ENCODE measurements at regions not wholly inside any gene's neighbourhood (a gene's known extent, or its start where the extent isn't known, plus 50 kb on each side); places are given as distances from the start of the nearest gene placed in this dataset.
A peak's percentile ranks its signal among the peaks of the same experiment; 100 is the strongest.

DNA sequence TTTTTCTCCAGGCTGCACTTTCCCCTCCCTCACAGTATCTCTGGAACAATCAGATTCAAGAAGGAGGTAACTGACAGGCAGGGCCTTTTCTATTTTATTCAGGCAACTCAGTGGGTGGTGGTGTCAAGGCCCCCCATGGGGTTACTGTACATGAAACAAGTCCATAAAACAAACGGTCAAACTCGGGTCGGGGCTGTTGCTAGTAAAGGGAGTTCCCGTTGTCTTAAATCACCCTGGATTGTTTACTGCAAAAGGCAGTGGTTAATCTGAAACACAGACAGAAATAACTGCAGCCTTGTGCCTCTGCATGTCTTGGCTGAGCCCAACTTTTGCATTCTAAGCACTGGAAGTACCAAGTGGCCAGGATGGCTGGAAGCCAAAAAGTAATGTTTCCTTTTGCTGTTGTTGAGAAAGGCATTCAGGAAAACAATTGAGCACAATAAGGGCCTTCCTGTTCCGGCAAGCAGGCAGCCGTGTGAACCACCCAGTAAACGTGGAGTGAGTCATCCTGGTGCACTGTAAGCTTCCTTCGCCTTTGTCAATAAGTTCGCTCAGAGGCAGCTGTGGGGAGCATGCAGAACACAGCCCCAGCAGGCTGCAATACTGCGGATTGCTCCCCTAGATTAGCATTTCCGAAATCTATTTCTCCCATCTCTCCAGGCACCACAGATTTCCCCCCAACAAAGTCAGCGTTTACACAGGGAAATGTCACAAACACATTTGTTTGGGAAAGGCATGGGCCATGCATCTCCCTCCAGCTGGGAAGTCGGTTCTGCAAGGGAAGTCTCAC, 149.6 kb downstream of the IRS1 start:
- ChIA-PET CTCF (no interaction called here), POLR2A (no interaction called here)
- Mint-ChIP-seq H3K27ac (peak overlapping the region in 5 of 8 donors; percentile 18 to 85 (median 66)), H3K9me3 (peaks cover 0 to 11% (median 6%) of the 10 kb centered on the region in 5 donors), H3K4me3 (peak overlapping the region in 3 of 7 donors; percentile 4 to 42 (median 17)), H3K27me3 (peaks cover 0 to 8% of the 10 kb centered on the region in 2 donors), H3K4me1 (peaks cover 11 to 24% (median 18%) of the 10 kb centered on the region in 3 donors), H3K36me3 (peaks cover 0 to 16% (median 4%) of the 10 kb centered on the region in 3 donors)
- Histone ChIP-seq H3K9me3 (ENCODE audit: low read length) (no peaks in the 10 kb centered on the region), H3K36me3 (ENCODE audit: insufficient read depth, low read length) (no peaks in the 10 kb centered on the region), H3K27ac (ENCODE audit: low read depth, low read length) (no peak overlapping the region), H3K4me1 (ENCODE audit: insufficient read depth, low read length) (peaks cover 18% of the 10 kb centered on the region), H3K4me3 (ENCODE audit: low read length) (peak overlapping the region; percentile 12), H3K27me3 (ENCODE audit: insufficient read depth, low read length, poor library complexity, severe bottlenecking) (no peaks in the 10 kb centered on the region)
- peak in 2 of 5 donors; percentile 2 to 54 for DNase-seq

DNA sequence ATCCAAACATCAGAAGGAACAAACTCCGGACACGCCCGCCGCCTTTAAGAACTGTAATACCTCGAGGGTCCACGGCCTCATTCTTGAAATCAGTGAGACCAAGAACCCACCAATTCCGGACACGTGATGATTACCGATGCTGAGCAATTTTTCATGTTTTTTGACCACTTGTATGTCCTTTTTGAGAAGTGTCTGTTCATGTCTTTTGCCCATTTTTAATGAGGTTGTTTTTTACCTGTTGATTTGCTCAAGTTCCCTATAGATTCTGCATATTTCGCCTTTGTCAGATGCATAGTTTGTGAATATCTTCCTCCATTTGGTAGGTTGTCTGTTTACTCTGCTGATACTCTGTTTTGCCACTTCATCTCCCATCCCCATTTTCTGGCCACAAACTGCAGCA, 150.4 kb downstream of the IRS1 start:
- Histone ChIP-seq H3K9me3 (ENCODE audit: low read length) (no peaks in the 10 kb centered on the region), H3K27ac (ENCODE audit: low read depth, low read length) (no peak overlapping the region), H3K4me3 (ENCODE audit: low read length) (no peak overlapping the region), H3K36me3 (ENCODE audit: insufficient read depth, low read length) (no peaks in the 10 kb centered on the region), H3K4me1 (ENCODE audit: insufficient read depth, low read length) (peaks cover 18% of the 10 kb centered on the region), H3K27me3 (ENCODE audit: insufficient read depth, low read length, poor library complexity, severe bottlenecking) (no peaks in the 10 kb centered on the region)
- Mint-ChIP-seq H3K4me3 (no peak overlapping the region), H3K36me3 (peaks cover 0 to 16% (median 4%) of the 10 kb centered on the region in 3 donors), H3K9me3 (peaks cover 0 to 11% (median 6%) of the 10 kb centered on the region in 5 donors), H3K27ac (no peak overlapping the region), H3K27me3 (peaks cover 0 to 8% of the 10 kb centered on the region in 2 donors), H3K4me1 (peaks cover 11 to 24% (median 18%) of the 10 kb centered on the region in 3 donors)
- ChIA-PET CTCF (no interaction called here), POLR2A (no interaction called here)
- DNase-seq: no peak

DNA sequence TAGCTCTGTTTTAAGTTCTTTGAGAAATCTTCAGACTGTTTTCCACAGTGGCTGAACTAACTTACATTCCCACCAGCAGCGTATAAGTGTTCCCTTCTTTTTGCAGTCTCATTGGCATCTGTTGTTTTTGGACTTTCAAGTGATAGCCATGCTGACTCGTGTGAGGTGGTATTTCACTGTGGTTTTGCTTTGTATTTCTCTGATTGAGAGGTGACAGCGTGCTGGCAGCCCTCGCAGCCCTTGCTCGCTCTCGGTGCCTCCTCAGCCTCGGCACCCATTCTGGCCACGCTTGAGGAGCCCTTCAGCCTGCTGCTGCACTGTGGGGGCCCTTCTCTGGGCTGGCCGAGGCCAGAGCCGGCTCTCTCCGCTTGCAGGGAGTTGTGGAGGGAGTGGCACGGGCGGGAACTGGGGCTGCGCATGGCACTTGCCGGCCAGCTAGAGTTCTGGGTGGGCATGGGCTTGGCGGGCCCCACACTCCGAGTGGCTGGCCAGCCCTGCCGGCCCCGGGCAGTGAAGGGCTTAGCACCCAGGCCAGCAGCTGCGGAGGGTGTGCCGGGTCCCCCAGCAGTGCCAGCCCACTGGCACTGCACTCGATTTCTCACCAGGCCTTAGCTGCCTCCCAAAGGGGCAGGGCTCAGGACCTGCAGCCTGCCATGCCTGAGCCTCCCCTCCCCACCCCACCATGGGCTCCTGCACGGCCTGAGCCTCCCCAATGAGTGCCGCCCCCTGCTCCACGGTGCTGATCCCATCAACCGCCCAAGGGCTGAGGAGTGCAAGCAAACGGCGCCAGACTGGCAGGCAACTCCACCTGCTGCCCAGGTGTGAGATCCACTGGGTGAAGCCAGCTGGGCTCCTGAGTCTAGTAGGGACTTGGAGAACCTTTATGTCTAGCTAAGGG, 151.8 kb downstream of the IRS1 start:
- peak overlapping the region in 1 of 7 donors; percentile 64 for H3K4me3 Mint-ChIP-seq
- peaks cover 11 to 24% (median 18%) of the 10 kb centered on the region in 3 donors for H3K4me1 Mint-ChIP-seq
- Histone ChIP-seq H3K4me1 (ENCODE audit: insufficient read depth, low read length) (peaks cover 18% of the 10 kb centered on the region), H3K9me3 (ENCODE audit: low read length) (no peaks in the 10 kb centered on the region), H3K27ac (ENCODE audit: low read depth, low read length) (no peak overlapping the region), H3K27me3 (ENCODE audit: insufficient read depth, low read length, poor library complexity, severe bottlenecking) (no peaks in the 10 kb centered on the region), H3K4me3 (ENCODE audit: low read length) (no peak overlapping the region), H3K36me3 (ENCODE audit: insufficient read depth, low read length) (no peaks in the 10 kb centered on the region)
- peaks cover 0 to 16% (median 4%) of the 10 kb centered on the region in 3 donors for H3K36me3 Mint-ChIP-seq
- H3K9me3 Mint-ChIP-seq: peaks cover 0 to 11% (median 6%) of the 10 kb centered on the region in 5 donors
- CTCF ChIA-PET: no interaction called here
- no peak overlapping the region for H3K27ac Mint-ChIP-seq
- no peak for DNase-seq
- POLR2A ChIA-PET: no interaction called here
- H3K27me3 Mint-ChIP-seq: peaks cover 0 to 8% of the 10 kb centered on the region in 2 donors

DNA sequence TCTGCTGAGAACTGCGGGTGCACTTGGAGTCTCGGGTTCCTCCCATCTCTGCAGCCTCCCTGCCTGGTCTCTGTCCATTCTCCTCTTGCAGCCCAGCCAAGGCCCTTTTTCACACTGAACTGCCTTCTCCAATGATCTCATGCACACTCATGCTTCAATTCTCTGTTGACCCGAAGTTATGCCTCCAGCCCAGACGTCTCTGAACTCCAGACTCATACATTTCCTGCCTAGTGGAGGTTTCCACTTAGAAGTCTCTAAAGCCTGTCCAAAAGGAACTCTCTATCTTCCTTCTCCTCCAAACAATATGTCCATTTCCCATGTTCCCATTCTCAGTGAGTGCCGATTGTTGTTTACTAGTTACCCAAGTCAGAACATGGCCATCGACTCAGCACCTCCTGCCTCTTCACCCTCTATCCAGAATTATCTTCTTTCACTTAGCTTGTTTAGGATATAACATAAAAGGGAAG, 155.2 kb downstream of the IRS1 start:
- CTCF ChIA-PET: no interaction called here
- peaks cover 2 to 5% of the 10 kb centered on the region in 2 donors for H3K27me3 Mint-ChIP-seq

DNA sequence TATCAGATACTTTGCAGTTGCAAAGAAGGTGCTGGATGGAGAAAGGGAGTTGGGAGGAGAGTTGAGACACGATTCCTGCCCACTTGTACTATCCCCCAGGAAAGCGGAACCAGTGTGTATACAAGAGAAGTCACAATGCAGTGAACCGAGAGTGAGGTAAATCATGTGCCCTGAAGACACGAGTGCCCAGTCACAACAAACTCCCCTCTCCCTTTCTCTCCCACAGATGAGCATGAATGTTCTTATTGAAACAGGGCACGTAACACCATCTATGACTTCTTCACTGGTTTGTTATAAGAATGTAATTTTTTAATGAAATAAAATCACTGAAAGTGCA, 155.7 kb downstream of the IRS1 start:
- ChIA-PET CTCF (no interaction called here), POLR2A (no interaction called here)
- Histone ChIP-seq H3K4me3 (ENCODE audit: low read length) (no peak overlapping the region), H3K9me3 (ENCODE audit: low read length) (no peaks in the 10 kb centered on the region), H3K27me3 (ENCODE audit: insufficient read depth, low read length, poor library complexity, severe bottlenecking) (no peaks in the 10 kb centered on the region), H3K27ac (ENCODE audit: low read depth, low read length) (no peak overlapping the region), H3K36me3 (ENCODE audit: insufficient read depth, low read length) (no peaks in the 10 kb centered on the region), H3K4me1 (ENCODE audit: insufficient read depth, low read length) (no peaks in the 10 kb centered on the region)
- Mint-ChIP-seq H3K4me1 (no peaks in the 10 kb centered on the region), H3K4me3 (no peak overlapping the region), H3K27me3 (peaks cover 4 to 5% of the 10 kb centered on the region in 2 donors), H3K36me3 (peaks cover 0 to 6% (median 1%) of the 10 kb centered on the region in 3 donors), H3K9me3 (peaks cover 0 to 6% (median under 1%) of the 10 kb centered on the region in 5 donors), H3K27ac (no peak overlapping the region)
- no peak for DNase-seq

More for the DNA sequence above, 155.2 kb downstream of the IRS1 start:
- H3K27ac ChIP-seq (ENCODE audit: low read depth, low read length): no peak overlapping the region
- H3K4me3 ChIP-seq (ENCODE audit: low read length): no peak overlapping the region
- peaks cover 0 to under 1% (median 0%) of the 10 kb centered on the region in 3 donors for H3K4me1 Mint-ChIP-seq
- H3K36me3 Mint-ChIP-seq: peaks cover 0 to 11% (median 1%) of the 10 kb centered on the region in 3 donors
- H3K4me1 ChIP-seq (ENCODE audit: insufficient read depth, low read length): peaks cover under 1% of the 10 kb centered on the region
- H3K27ac Mint-ChIP-seq: no peak overlapping the region
- no peak overlapping the region for H3K4me3 Mint-ChIP-seq
- H3K27me3 ChIP-seq (ENCODE audit: insufficient read depth, low read length, poor library complexity, severe bottlenecking): no peaks in the 10 kb centered on the region
- POLR2A ChIA-PET: no interaction called here
- H3K36me3 ChIP-seq (ENCODE audit: insufficient read depth, low read length): no peaks in the 10 kb centered on the region
- no peaks in the 10 kb centered on the region for H3K9me3 ChIP-seq (ENCODE audit: low read length)
- no peak for DNase-seq
- peaks cover 0 to 11% (median 6%) of the 10 kb centered on the region in 5 donors for H3K9me3 Mint-ChIP-seq

DNA sequence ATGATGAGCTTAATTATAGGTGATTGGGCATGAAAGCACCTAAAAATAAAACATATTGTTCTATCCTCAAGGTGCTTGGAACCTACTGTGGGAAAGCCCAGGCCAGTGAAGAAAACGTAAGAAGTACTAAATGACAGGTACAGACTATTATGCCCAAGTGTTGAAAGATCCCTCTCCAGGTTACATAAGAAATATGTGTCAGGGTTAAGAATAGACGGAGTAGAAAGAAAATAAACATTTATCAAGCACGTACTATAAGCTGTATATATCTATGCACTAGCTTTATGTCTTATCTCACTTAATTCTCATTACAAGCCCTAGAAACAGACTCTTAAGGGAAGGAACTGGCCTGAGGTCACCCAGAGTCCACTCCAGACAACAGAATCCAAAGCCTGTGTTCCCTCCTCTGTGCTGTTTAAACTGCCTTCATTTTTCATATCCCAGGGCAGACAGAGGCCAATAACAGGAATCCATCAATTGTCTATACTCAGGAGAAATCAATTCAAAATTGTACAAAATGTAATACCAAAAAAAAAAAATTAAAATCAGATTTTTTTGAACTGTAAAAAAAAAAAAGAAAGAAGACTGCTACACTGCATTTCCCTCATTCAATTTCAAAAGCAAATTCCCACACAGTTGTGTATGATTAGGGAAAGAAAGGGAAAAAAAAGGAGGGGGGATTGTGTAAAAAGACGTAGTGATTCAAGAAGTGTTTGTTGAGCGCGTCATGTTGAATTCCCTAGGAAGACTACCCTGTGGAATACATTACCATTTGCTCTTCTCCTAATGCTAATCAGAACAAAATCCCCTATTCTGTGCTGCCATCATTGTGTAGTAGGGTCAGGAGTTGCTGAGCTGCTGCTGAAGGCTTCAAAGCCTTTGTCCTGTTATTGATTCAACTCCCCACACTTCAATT, 156.3 kb downstream of the IRS1 start:
- ChIA-PET CTCF (no interaction called here), POLR2A (no interaction called here)
- no peaks in the 10 kb centered on the region for H3K4me1 Mint-ChIP-seq

DNA sequence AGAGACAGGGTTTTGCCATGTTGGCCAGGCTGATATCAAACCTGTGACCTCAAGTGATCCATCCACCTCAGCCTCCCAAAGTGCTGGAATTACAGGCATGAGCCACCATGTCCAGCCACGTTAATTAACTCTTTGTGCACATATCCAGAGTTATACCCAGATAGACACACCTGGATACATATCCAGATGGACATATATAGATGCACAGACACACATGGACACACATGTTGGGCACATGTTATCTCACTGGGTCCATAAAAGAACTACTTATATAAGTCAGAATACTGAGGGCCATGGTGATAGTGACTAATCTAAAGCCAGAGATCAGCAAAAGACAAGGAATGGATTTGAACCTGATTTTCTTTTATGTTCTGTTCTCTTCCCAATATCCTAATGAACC, 158.6 kb downstream of the IRS1 start:
- Mint-ChIP-seq H3K4me3 (no peak overlapping the region), H3K9me3 (peaks cover 0 to 5% (median 0%) of the 10 kb centered on the region in 5 donors), H3K27ac (no peak overlapping the region), H3K4me1 (no peaks in the 10 kb centered on the region), H3K27me3 (peaks cover 4 to 7% of the 10 kb centered on the region in 2 donors), H3K36me3 (no peaks in the 10 kb centered on the region)
- CTCF ChIA-PET: no interaction called here
- no peaks in the 10 kb centered on the region for H3K9me3 ChIP-seq (ENCODE audit: low read length)
- H3K4me1 ChIP-seq (ENCODE audit: insufficient read depth, low read length): no peaks in the 10 kb centered on the region
- no peak overlapping the region for H3K4me3 ChIP-seq (ENCODE audit: low read length)
- POLR2A ChIA-PET: no interaction called here
- no peaks in the 10 kb centered on the region for H3K27me3 ChIP-seq (ENCODE audit: insufficient read depth, low read length, poor library complexity, severe bottlenecking)
- no peak overlapping the region for H3K27ac ChIP-seq (ENCODE audit: low read depth, low read length)
- no peak for DNase-seq
- H3K36me3 ChIP-seq (ENCODE audit: insufficient read depth, low read length): no peaks in the 10 kb centered on the region

More for the DNA sequence above, 156.3 kb downstream of the IRS1 start:
- no peak overlapping the region for H3K4me3 ChIP-seq (ENCODE audit: low read length)
- Mint-ChIP-seq H3K27ac (no peak overlapping the region), H3K9me3 (peaks cover 0 to 5% (median 0%) of the 10 kb centered on the region in 5 donors), H3K4me3 (no peak overlapping the region), H3K27me3 (peaks cover 4 to 5% of the 10 kb centered on the region in 2 donors), H3K36me3 (no peaks in the 10 kb centered on the region)
- no peak overlapping the region for H3K27ac ChIP-seq (ENCODE audit: low read depth, low read length)
- H3K4me1 ChIP-seq (ENCODE audit: insufficient read depth, low read length): no peaks in the 10 kb centered on the region
- H3K9me3 ChIP-seq (ENCODE audit: low read length): no peaks in the 10 kb centered on the region
- no peak for DNase-seq
- H3K36me3 ChIP-seq (ENCODE audit: insufficient read depth, low read length): no peaks in the 10 kb centered on the region
- no peaks in the 10 kb centered on the region for H3K27me3 ChIP-seq (ENCODE audit: insufficient read depth, low read length, poor library complexity, severe bottlenecking)

Measured in CD8-positive, alpha-beta memory T cell (primary cell).